Epithelial cell of esophagus (primary cell): ENCODE measurements at regions not wholly inside any gene's neighbourhood (a gene's known extent, or its start where the extent isn't known, plus 50 kb on each side); places are given as distances from the start of the nearest gene placed in this dataset.

Experiments
- DNase-seq: peaks from one replicate; pipeline ENCODE4 v3.0.0; 2010; ENCODE audit warnings: low read depth
- H3K4me3 ChIP-seq: 2 replicates; pipeline ENCODE4 v1.5.1; 2011; ENCODE audit warnings: mild to moderate bottlenecking, low read length, control low read depth
- TF ChIP-seq, protein P1 (sequence below): IDR thresholded peaks from 2 replicates; pipeline ENCODE4 v1.5.1; 2011; ENCODE audit warnings: low read depth, mild to moderate bottlenecking, low read length, control low read depth, inconsistent platforms; ENCODE audit not compliant: insufficient read depth; ENCODE audit errors: missing control alignments

DNA sequence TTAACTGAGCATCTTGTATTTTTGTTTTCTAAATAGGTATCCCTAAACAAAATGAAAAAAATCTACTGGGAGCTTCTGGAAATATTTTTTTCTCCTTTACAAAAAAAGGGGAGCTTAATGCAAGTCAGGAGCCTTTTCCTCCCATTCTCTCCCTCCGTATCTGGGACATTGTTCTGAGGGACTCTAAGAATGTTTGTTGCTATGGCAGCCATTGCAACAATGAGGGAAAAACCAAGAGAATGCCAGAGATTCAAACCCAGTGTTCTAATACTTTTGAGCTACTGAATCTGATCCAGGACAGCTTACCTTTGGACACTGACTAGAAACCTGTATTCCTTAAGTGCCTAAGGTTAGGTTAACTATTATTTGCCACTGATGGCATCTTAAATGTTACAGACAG is 485.7 kb upstream of the HS3ST1 start:
- no peak overlapping the region for H3K4me3 ChIP-seq
- TF ChIP-seq, protein P1, sequence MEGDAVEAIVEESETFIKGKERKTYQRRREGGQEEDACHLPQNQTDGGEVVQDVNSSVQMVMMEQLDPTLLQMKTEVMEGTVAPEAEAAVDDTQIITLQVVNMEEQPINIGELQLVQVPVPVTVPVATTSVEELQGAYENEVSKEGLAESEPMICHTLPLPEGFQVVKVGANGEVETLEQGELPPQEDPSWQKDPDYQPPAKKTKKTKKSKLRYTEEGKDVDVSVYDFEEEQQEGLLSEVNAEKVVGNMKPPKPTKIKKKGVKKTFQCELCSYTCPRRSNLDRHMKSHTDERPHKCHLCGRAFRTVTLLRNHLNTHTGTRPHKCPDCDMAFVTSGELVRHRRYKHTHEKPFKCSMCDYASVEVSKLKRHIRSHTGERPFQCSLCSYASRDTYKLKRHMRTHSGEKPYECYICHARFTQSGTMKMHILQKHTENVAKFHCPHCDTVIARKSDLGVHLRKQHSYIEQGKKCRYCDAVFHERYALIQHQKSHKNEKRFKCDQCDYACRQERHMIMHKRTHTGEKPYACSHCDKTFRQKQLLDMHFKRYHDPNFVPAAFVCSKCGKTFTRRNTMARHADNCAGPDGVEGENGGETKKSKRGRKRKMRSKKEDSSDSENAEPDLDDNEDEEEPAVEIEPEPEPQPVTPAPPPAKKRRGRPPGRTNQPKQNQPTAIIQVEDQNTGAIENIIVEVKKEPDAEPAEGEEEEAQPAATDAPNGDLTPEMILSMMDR = no peak
- no peak for DNase-seq

DNA sequence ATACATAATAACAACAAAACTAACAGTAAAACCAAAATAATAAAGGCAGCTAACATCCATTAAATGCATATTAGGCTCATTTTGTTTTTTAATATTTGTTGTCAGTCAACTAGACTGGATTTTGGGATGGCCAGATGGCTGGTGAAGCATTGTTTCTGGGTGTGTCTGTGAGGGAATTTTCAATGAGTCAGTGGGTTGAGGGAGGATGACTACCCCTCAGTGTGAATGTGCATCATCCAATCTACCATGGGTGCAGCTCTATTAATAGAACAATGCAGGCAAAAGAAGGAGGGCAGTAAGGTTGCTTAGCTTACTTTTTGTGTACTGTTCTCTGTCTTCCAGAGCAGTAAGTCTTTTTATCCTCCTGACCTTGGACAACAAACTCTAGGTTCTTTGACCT is 484.2 kb upstream of the HS3ST1 start:
- DNase-seq = peak; percentile 70
- TF ChIP-seq, protein P1 = no peak
- H3K4me3 ChIP-seq = no peak overlapping the region

DNA sequence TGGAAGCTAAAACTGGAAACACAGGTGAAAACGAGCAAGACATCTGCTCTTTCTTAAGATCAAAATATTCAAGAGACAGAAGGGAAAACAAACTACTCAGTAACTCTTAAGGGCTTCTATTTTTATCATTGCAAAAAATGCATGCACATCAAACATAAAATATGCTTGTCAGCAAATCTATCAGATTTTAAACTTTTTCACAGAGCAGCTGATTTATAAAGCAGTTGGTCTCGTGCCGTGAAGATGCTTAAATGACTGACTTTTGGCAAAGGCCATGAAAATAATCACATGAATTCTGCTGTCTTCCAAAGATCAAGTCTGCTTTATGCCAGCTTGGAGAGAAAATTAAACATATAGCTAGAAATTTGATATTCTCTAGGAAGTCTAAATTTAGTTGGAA is 482.1 kb upstream of the HS3ST1 start:
- H3K4me3 ChIP-seq = no peak overlapping the region
- TF ChIP-seq, protein P1 = no peak
- no peak for DNase-seq

DNA sequence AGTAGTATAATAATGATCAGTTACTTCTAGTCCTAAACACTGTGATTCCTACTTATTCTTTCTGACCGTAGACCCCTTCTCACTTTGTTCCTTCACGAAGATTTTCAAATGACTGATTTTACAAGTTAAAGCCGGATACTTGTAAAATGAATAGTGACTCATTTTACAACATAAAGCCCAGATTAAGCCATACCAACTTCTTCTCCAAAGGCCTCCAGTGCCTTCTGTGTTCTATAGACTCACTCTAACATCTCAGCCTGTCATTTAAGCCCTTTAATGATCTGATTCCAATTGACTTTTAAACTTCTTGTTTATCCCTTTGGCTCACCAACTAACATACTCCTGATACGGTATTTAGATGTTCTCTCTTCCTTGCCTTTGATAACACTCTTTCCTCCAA is 480.0 kb upstream of the HS3ST1 start:
- no peak for DNase-seq
- H3K4me3 ChIP-seq = no peak overlapping the region
- TF ChIP-seq, protein P1 = no peak

DNA sequence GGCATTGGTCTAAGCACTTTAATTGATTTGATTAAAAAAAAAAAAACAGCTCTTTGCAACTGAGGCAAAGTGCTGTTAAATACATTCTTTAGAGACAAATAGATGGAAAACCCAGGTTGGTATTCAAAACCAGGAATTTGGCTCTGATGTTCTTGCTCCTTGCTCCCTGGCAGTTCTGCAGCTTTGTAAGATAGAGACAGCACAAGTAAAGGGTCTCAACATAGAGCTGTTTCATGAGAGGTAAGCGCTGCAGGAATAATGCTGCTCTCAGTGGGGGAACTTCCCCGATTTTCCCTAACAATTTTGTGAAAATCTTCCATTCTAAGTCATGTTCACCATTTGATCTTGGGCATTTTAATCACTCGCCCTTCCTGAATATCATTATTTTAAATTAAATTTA is 479.5 kb upstream of the HS3ST1 start:
- no peak overlapping the region for H3K4me3 ChIP-seq
- TF ChIP-seq, protein P1 = no peak
- no peak for DNase-seq

DNA sequence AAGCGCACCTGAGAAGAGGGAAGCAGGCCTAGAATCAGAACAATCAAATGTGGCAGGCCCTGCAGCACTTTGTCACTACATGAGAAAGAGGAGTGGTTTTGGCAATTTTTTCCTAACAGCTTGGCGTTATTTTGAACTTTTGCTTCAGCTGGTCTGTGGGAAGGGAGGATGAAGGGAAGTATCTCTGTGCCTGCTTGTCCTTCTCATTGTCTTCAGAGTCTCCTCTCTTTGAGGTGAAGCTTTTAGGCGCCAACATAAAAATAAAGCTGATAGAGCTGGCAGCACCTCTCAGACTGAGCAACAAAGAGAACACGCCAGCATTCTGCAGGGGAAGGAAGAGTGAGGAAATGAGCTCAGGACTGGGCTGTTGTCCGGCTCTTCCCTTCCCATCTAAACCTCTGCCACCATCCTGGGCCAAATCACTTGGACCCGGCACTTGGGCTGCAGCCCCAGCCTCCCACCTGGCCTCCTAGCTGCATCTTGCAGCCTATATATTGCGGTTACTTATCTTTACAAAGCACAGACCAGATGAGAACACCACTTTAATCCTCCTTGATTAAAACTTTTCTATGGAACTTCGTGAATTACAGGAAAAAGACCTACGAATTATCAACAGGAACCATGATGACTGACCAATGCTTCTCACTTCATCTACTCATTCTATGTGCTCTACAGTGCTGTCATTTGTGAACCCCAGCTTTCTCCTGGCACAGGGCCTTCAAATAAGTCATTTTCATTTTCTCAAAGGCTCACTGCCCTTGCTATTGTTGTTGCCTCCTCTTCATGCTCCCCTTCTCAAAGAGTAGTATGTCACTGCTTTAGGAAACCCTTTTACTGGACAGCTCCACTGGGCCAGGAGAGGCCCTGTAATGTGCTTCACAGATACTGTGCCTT is 476.4 kb upstream of the HS3ST1 start:
- TF ChIP-seq, protein P1 = no peak
- no peak for DNase-seq
- no peak overlapping the region for H3K4me3 ChIP-seq

DNA sequence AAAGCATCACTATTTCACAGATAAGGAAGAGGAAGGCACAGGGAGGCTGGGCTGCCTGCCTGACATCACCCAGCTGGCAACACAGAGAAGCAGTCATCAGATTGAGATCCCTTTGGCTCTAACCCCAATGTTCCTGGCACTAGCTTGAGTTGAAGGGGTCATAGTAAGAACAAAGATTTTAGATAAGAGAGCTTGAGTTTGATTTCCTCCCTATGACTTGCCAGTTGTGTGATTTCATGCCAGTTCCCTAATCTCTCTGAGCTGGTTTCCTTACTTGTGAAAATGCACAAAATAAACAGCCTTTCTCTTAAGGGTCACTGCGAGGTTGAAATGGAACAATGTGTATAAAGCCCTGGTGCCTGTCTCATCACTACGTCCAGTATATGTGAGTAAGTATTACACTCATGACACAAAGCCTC is 475.4 kb upstream of the HS3ST1 start:
- H3K4me3 ChIP-seq = no peak overlapping the region
- TF ChIP-seq, protein P1 = no peak
- DNase-seq = no peak
